ENCODE measurements at regions not wholly inside any gene's neighbourhood (a gene's known extent, or its start where the extent isn't known, plus 50 kb on each side); places are given as distances from the start of the nearest gene placed in this dataset.
"Not testable (repeated sequence)": the region's sequence is repeated elsewhere in the genome, so short reads cannot be mapped to it uniquely, and the experiment has no call there.

- H3K4me1 ChIP-seq (ENCODE audit: insufficient read depth, low read length, severe bottlenecking) = no peaks in the 10 kb centered on the region
- H3K9me2 ChIP-seq (ENCODE audit: low read depth, low read length) = no peaks in the 10 kb centered on the region
- H2AFZ ChIP-seq (ENCODE audit: low read length) = no peak overlapping the region
- no peaks in the 10 kb centered on the region for H3K9me3 ChIP-seq (ENCODE audit: low read length)
- no peaks in the 10 kb centered on the region for H4K20me1 ChIP-seq (ENCODE audit: insufficient read depth, low read length)
- H3K9ac ChIP-seq (ENCODE audit: low read length) = no peak overlapping the region
- no peaks in the 10 kb centered on the region for H3K79me2 ChIP-seq (ENCODE audit: insufficient read depth, low read length)
- H3K4me2 ChIP-seq (ENCODE audit: low read length) = no peak overlapping the region
- no peaks in the 10 kb centered on the region for H3K36me3 ChIP-seq (ENCODE audit: insufficient read depth, low read length)
- H3K4me3 ChIP-seq (ENCODE audit: low read depth, low read length, poor library complexity, severe bottlenecking) = no peak overlapping the region
- H3K27ac ChIP-seq (ENCODE audit: low read depth, low read length, poor library complexity, severe bottlenecking) = no peak overlapping the region
- H3F3A ChIP-seq (ENCODE audit: insufficient read depth, low read length) = no peaks in the 10 kb centered on the region
- TF ChIP-seq EZH2 (IDR thresholded peaks at IDR 0.05; ENCODE audit: borderline replicate concordance, low read length) = no peak
- no peak for TF ChIP-seq CTCF (IDR thresholded peaks at IDR 0.05; ENCODE audit: low read length)
- H3K27me3 ChIP-seq (ENCODE audit: insufficient read depth, low read length) = no peaks in the 10 kb centered on the region
Measured at GRCh38 chr16:77048085-77048484, 142.9 kb upstream of the MON1B start.

GRCh38 chr16:77049577-77049976 lies 141.4 kb upstream of the MON1B start:
- H3K4me2 ChIP-seq (ENCODE audit: low read length) = no peak overlapping the region
- H3F3A ChIP-seq (ENCODE audit: insufficient read depth, low read length) = no peaks in the 10 kb centered on the region
- no peak overlapping the region for H2AFZ ChIP-seq (ENCODE audit: low read length)
- H3K27ac ChIP-seq (ENCODE audit: low read depth, low read length, poor library complexity, severe bottlenecking) = no peak overlapping the region
- H3K9me3 ChIP-seq (ENCODE audit: low read length) = no peaks in the 10 kb centered on the region
- no peak overlapping the region for H3K9ac ChIP-seq (ENCODE audit: low read length)
- H3K9me2 ChIP-seq (ENCODE audit: low read depth, low read length) = no peaks in the 10 kb centered on the region
- no peaks in the 10 kb centered on the region for H3K36me3 ChIP-seq (ENCODE audit: insufficient read depth, low read length)
- no peaks in the 10 kb centered on the region for H3K27me3 ChIP-seq (ENCODE audit: insufficient read depth, low read length)
- no peaks in the 10 kb centered on the region for H4K20me1 ChIP-seq (ENCODE audit: insufficient read depth, low read length)
- no peaks in the 10 kb centered on the region for H3K79me2 ChIP-seq (ENCODE audit: insufficient read depth, low read length)
- TF ChIP-seq CTCF (IDR thresholded peaks at IDR 0.05; ENCODE audit: low read length) (no peak), EZH2 (IDR thresholded peaks at IDR 0.05; ENCODE audit: borderline replicate concordance, low read length) (no peak)
- H3K4me1 ChIP-seq (ENCODE audit: insufficient read depth, low read length, severe bottlenecking) = no peaks in the 10 kb centered on the region
- no peak overlapping the region for H3K4me3 ChIP-seq (ENCODE audit: low read depth, low read length, poor library complexity, severe bottlenecking)

GRCh38 chr16:77056597-77056996 lies 134.4 kb upstream of the MON1B start:
- not testable (repeated sequence) for H3K9ac ChIP-seq (ENCODE audit: low read length); H3K4me1 ChIP-seq (ENCODE audit: insufficient read depth, low read length, severe bottlenecking); H3K9me3 ChIP-seq (ENCODE audit: low read length); H3K27ac ChIP-seq (ENCODE audit: low read depth, low read length, poor library complexity, severe bottlenecking); H2AFZ ChIP-seq (ENCODE audit: low read length); H3K4me3 ChIP-seq (ENCODE audit: low read depth, low read length, poor library complexity, severe bottlenecking); H3K27me3 ChIP-seq (ENCODE audit: insufficient read depth, low read length); H4K20me1 ChIP-seq (ENCODE audit: insufficient read depth, low read length); H3K4me2 ChIP-seq (ENCODE audit: low read length); H3K36me3 ChIP-seq (ENCODE audit: insufficient read depth, low read length); H3K9me2 ChIP-seq (ENCODE audit: low read depth, low read length); H3K79me2 ChIP-seq (ENCODE audit: insufficient read depth, low read length); H3F3A ChIP-seq (ENCODE audit: insufficient read depth, low read length)

- Histone ChIP-seq H3K79me2 (ENCODE audit: insufficient read depth, low read length) (no peaks in the 10 kb centered on the region), H3K4me1 (ENCODE audit: insufficient read depth, low read length, severe bottlenecking) (no peaks in the 10 kb centered on the region), H4K20me1 (ENCODE audit: insufficient read depth, low read length) (no peaks in the 10 kb centered on the region), H3K9ac (ENCODE audit: low read length) (no peak overlapping the region), H3K36me3 (ENCODE audit: insufficient read depth, low read length) (no peaks in the 10 kb centered on the region), H3K27ac (ENCODE audit: low read depth, low read length, poor library complexity, severe bottlenecking) (no peak overlapping the region), H2AFZ (ENCODE audit: low read length) (no peak overlapping the region), H3K27me3 (ENCODE audit: insufficient read depth, low read length) (no peaks in the 10 kb centered on the region), H3K4me3 (ENCODE audit: low read depth, low read length, poor library complexity, severe bottlenecking) (no peak overlapping the region), H3K9me3 (ENCODE audit: low read length) (no peaks in the 10 kb centered on the region), H3K9me2 (ENCODE audit: low read depth, low read length) (no peaks in the 10 kb centered on the region), H3K4me2 (ENCODE audit: low read length) (no peak overlapping the region), H3F3A (ENCODE audit: insufficient read depth, low read length) (no peaks in the 10 kb centered on the region)
- TF ChIP-seq CTCF (IDR thresholded peaks at IDR 0.05; ENCODE audit: low read length) (no peak), EZH2 (IDR thresholded peaks at IDR 0.05; ENCODE audit: borderline replicate concordance, low read length) (no peak)
Measured at GRCh38 chr16:77057161-77057774, 133.7 kb upstream of the MON1B start.

Data from OCI-LY1 (cell line).